ENCODE measurements at regions not wholly inside any gene's neighbourhood (a gene's known extent, or its start where the extent isn't known, plus 50 kb on each side); places are given as distances from the start of the nearest gene placed in this dataset.

DNA sequence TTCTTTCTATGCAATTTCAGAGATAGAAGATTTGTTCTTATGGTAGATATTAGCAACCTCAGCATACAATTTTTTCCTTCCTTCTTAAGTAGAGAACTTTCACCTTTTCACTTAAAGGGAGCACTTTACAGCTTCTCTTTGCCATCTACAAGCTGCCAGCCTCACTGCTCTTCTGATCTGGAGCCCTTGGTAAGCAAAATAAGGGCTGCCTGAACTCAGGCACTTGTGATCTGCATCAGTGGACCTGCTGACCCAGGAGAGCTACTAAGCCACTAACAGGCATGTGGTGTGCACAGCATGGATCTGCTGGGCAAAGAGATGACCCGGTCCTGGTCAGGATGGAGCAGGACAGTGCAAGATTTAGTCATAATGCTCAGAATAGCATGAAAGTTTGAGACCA lies 80.8 kb upstream of the SNTG2 start:
- Histone ChIP-seq H3K14ac (ENCODE audit: insufficient read length) (no peak overlapping the region), H4K91ac (replicated peaks; ENCODE audit: insufficient read length, low read length) (no peak overlapping the region), H3K36me3 (ENCODE audit: control insufficient read depth in 2 of 4, insufficient read depth in 4 of 4, low read length in 3 of 4) (no peaks in the 10 kb centered on the region), H3K4me1 (replicated peaks in 1 of 4; ENCODE audit: control insufficient read depth in 3 of 4, insufficient read depth in 4 of 4, low read length in 3 of 4) (peaks cover 0 to 9% (median 3%) of the 10 kb centered on the region in 4 experiments; a peak in 5 of 7 replicates), H2AFZ (ENCODE audit: low read length) (no peak overlapping the region), H3K27ac (ENCODE audit: low read depth, low read length) (no peak overlapping the region), H3K56ac (replicated peaks; ENCODE audit: insufficient read length, low read depth, low read length) (no peak overlapping the region), H3K9ac (replicated peaks in 1 of 4; ENCODE audit: extremely low read depth in 1 of 4, low read depth in 3 of 4, low read length in 3 of 4) (no peak overlapping the region), H2AK5ac (ENCODE audit: low read depth, low read length) (no peak overlapping the region), H2BK5ac (ENCODE audit: low read depth, low read length) (no peak overlapping the region), H2BK12ac (ENCODE audit: low read depth, low read length) (no peak overlapping the region), H3K23me2 (ENCODE audit: low read depth, low read length) (no peaks in the 10 kb centered on the region), H3K4ac (replicated peaks; ENCODE audit: insufficient read length, low read depth, low read length) (no peak overlapping the region), H4K20me1 (replicated peaks in 1 of 2; ENCODE audit: control insufficient read depth in 1 of 2, insufficient read depth in 2 of 2, low read length in 2 of 2) (no peaks in the 10 kb centered on the region), H3K4me2 (ENCODE audit: insufficient read depth in 1 of 2, low read depth in 2 of 2, low read length in 2 of 2) (no peak overlapping the region), H2BK20ac (ENCODE audit: low read length) (no peak overlapping the region), H2BK15ac (ENCODE audit: low read length) (no peak overlapping the region), H3K79me2 (ENCODE audit: control insufficient read depth in 1 of 2, insufficient read depth in 2 of 2, low read length in 2 of 2) (no peaks in the 10 kb centered on the region), H3K18ac (ENCODE audit: extremely low read depth, low read length) (no peak overlapping the region), H4K8ac (ENCODE audit: extremely low read depth, insufficient read depth, low read length) (no peak overlapping the region), H2BK120ac (replicated peaks; ENCODE audit: low read depth, low read length) (no peak overlapping the region), H3K23ac (ENCODE audit: insufficient read length) (no peak overlapping the region), H3K27me3 (replicated peaks in 1 of 4; ENCODE audit: control insufficient read depth in 3 of 4, extremely low read depth in 1 of 4, insufficient read depth in 3 of 4, low read length in 3 of 4) (peaks cover 0 to 5% (median 0%) of the 10 kb centered on the region in 4 experiments; a peak in 1 of 7 replicates), H3K9me3 (ENCODE audit: insufficient read depth in 2 of 2, low read depth in 1 of 2, low read length in 1 of 2) (no peaks in the 10 kb centered on the region), H4K5ac (ENCODE audit: insufficient read length, low read depth, low read length) (no peak overlapping the region), H3K4me3 (ENCODE audit: extremely low read depth in 1 of 4, insufficient read depth in 2 of 4, low read depth in 3 of 4, low read length in 4 of 4) (no peak overlapping the region), H3K79me1 (ENCODE audit: low read depth, low read length) (no peaks in the 10 kb centered on the region)
- WGBS, 2 experiments (ENCODE audit: extremely low coverage in 1 of 2, insufficient coverage in 1 of 2, insufficient read length in 1 of 2, insufficient replicate concordance in 2 of 2, low coverage in 1 of 2, low lambda C conversion rate in 2 of 2, missing lambda C conversion rate in 1 of 2) = 71% methylated on average over 1 of the region's 1 CpG; no CpG with 5 or more reads in 1 of the 2 experiments
- ChIA-PET POLR2A (ENCODE audit: partially characterized antibody) (no interaction called here), CTCF (ENCODE audit: partially characterized antibody) (no interaction called here)
- no peak for FAIRE-seq
- DNase-seq (ENCODE audit: low read depth in 1 of 2, low spot score in 2 of 2) = no peak
- no peak for TF ChIP-seq RNF2 (IDR thresholded peaks at IDR 0.05; ENCODE audit: borderline replicate concordance, low read depth, low read length, missing control alignments, poor library complexity, severe bottlenecking)
- no peak for TF ChIP-seq RXRA (IDR thresholded peaks at IDR 0.05; ENCODE audit: insufficient read depth, low read depth, low read length)
- TF ChIP-seq TCF12 (IDR thresholded peaks at IDR 0.05; ENCODE audit: low read depth, low read length) = no peak
- TF ChIP-seq FOSL1 (IDR thresholded peaks at IDR 0.05; ENCODE audit: insufficient read depth, low read depth, low read length) = no peak
- TF ChIP-seq CBX8 (IDR thresholded peaks at IDR 0.05; ENCODE audit: borderline replicate concordance, low read depth, low read length) = no peak
- TF ChIP-seq YY1 (IDR thresholded peaks at IDR 0.05; ENCODE audit: low read depth, low read length) = no peak
- no peak for TF ChIP-seq CREB1 (IDR thresholded peaks at IDR 0.05)
- no peak for TF ChIP-seq CHD1 (IDR thresholded peaks at IDR 0.05; ENCODE audit: low read depth, low read length)
- TF ChIP-seq TEAD4 (IDR thresholded peaks at IDR 0.05; ENCODE audit: low read depth, low read length) = no peak
- no peak for TF ChIP-seq JUND (IDR thresholded peaks at IDR 0.05; ENCODE audit: low read length)
- no peak for TF ChIP-seq HDAC6 (IDR thresholded peaks at IDR 0.05; ENCODE audit: low read depth, low read length)
- no peak for TF ChIP-seq SIN3A (conservative IDR thresholded peaks at IDR 0.05 in 1 of 2, IDR thresholded peaks at IDR 0.05 in 1 of 2; ENCODE audit: low read depth in 1 of 2, low read length in 2 of 2)
- no peak for TF ChIP-seq CHD2 (IDR thresholded peaks at IDR 0.05; ENCODE audit: low read length)
- TF ChIP-seq, protein P1, sequence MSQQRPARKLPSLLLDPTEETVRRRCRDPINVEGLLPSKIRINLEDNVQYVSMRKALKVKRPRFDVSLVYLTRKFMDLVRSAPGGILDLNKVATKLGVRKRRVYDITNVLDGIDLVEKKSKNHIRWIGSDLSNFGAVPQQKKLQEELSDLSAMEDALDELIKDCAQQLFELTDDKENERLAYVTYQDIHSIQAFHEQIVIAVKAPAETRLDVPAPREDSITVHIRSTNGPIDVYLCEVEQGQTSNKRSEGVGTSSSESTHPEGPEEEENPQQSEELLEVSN (IDR thresholded peaks at IDR 0.05) = no peak
- TF ChIP-seq SIX5 (IDR thresholded peaks at IDR 0.05; ENCODE audit: low read depth, low read length) = no peak
